H9 (cell line): ENCODE measurements at regions not wholly inside any gene's neighbourhood (a gene's known extent, or its start where the extent isn't known, plus 50 kb on each side); places are given as distances from the start of the nearest gene placed in this dataset.

Experiments
- DNase-seq: peaks from one replicate; pipeline ENCODE4 v3.0.0-alpha.2; 2017
- H2AFZ ChIP-seq: one replicate; pipeline ENCODE4 v1.6.1; 2013; ENCODE audit warnings: mild to moderate bottlenecking, low read length, control low read depth, moderate library complexity
- H2AK5ac ChIP-seq: 2 replicates; pipeline ENCODE4 v1.6.1; 2013; ENCODE audit warnings: low read length, control low read depth, mixed read lengths; ENCODE audit not compliant: insufficient read length
- H2BK120ac ChIP-seq: one replicate; pipeline ENCODE4 v1.6.1; 2013; ENCODE audit warnings: low read depth, mild to moderate bottlenecking, low read length, control low read depth, inconsistent platforms; ENCODE audit not compliant: poor library complexity, severe bottlenecking
- H2BK12ac ChIP-seq: 2 replicates; pipeline ENCODE4 v1.6.1; 2013; ENCODE audit warnings: low read length, control low read depth, mixed read lengths, low read depth; ENCODE audit not compliant: insufficient read length
- H2BK15ac ChIP-seq: 2 replicates; pipeline ENCODE4 v1.6.1; 2013; ENCODE audit warnings: low read depth, low read length, control low read depth
- H2BK20ac ChIP-seq: one replicate; pipeline ENCODE4 v1.6.1; 2013; ENCODE audit warnings: low read depth, mild to moderate bottlenecking, low read length, control low read depth, inconsistent platforms; ENCODE audit not compliant: poor library complexity, severe bottlenecking
- H2BK5ac ChIP-seq: 2 replicates; pipeline ENCODE4 v1.6.1; 2013; ENCODE audit warnings: low read length, control low read depth, mixed read lengths; ENCODE audit not compliant: insufficient read length
- H3K14ac ChIP-seq: 2 replicates; pipeline ENCODE4 v1.6.1; 2013; ENCODE audit warnings: low read length, control low read depth; ENCODE audit not compliant: insufficient read depth
- H3K18ac ChIP-seq: 2 replicates; pipeline ENCODE4 v1.6.1; 2013; ENCODE audit warnings: low read depth, mild to moderate bottlenecking, mixed read lengths, low read length, control low read depth; ENCODE audit not compliant: insufficient read length
- H3K23ac ChIP-seq: 2 replicates; pipeline ENCODE4 v1.6.1; 2013; ENCODE audit warnings: low read length, control low read depth, mixed read lengths, low read depth; ENCODE audit not compliant: insufficient read length
- H3K23me2 ChIP-seq: 2 replicates; pipeline ENCODE4 v1.6.1; 2013; ENCODE audit warnings: low read depth, mild to moderate bottlenecking, mixed read lengths, low read length, control low read depth; ENCODE audit not compliant: insufficient read length, poor library complexity, severe bottlenecking
- H3K27ac ChIP-seq: 2 replicates; pipeline ENCODE4 v1.5.1; 2013; ENCODE audit warnings: low read length, control low read depth, mixed read lengths, low read depth; ENCODE audit not compliant: insufficient read length
- H3K27me3 ChIP-seq: 2 replicates; pipeline ENCODE4 v1.6.1; 2013; ENCODE audit warnings: low read length, control low read depth, inconsistent platforms; ENCODE audit not compliant: insufficient read depth
- H3K4ac ChIP-seq: 2 replicates; pipeline ENCODE4 v1.6.1; 2013; ENCODE audit warnings: low read depth, mild to moderate bottlenecking, control low read depth, inconsistent platforms, low read length, moderate library complexity
- H3K4me1 ChIP-seq: 2 replicates; pipeline ENCODE4 v1.6.1; 2013; ENCODE audit warnings: low read length, control low read depth, inconsistent platforms; ENCODE audit not compliant: insufficient read depth
- H3K4me2 ChIP-seq: 2 replicates; pipeline ENCODE4 v1.6.1; 2013; ENCODE audit warnings: low read length, control low read depth, mixed read lengths; ENCODE audit not compliant: insufficient read length, insufficient read depth
- H3K56ac ChIP-seq: 2 replicates; pipeline ENCODE4 v1.6.1; 2013; ENCODE audit warnings: low read depth, mild to moderate bottlenecking, mixed read lengths, low read length, control low read depth; ENCODE audit not compliant: insufficient read length
- H3K79me1 ChIP-seq: 2 replicates; pipeline ENCODE4 v1.6.1; 2013; ENCODE audit warnings: low read depth, mild to moderate bottlenecking, moderate library complexity, low read length, control low read depth, inconsistent platforms; ENCODE audit not compliant: insufficient read depth, poor library complexity, severe bottlenecking
- H3K79me2 ChIP-seq: 2 replicates; pipeline ENCODE4 v1.6.1; 2013; ENCODE audit warnings: low read length, control low read depth, inconsistent platforms; ENCODE audit not compliant: insufficient read depth
- H3K9ac ChIP-seq: 2 replicates; pipeline ENCODE4 v1.6.1; 2013; ENCODE audit warnings: low read length, control low read depth, mixed read lengths; ENCODE audit not compliant: insufficient read length; ENCODE audit errors: extremely low read depth
- H3K9me3 ChIP-seq: one replicate; pipeline ENCODE4 v1.6.1; 2013; ENCODE audit warnings: low read depth, low read length, inconsistent platforms; ENCODE audit not compliant: control insufficient read depth
- H3T11ph ChIP-seq: one replicate; pipeline ENCODE4 v1.6.1; 2013; ENCODE audit warnings: mild to moderate bottlenecking, low read length, control low read depth, inconsistent platforms
- H4K20me1 ChIP-seq: one replicate; pipeline ENCODE4 v1.6.1; 2013; ENCODE audit not compliant: control insufficient read depth, insufficient read length, insufficient read depth
- H4K5ac ChIP-seq: 2 replicates; pipeline ENCODE4 v1.6.1; 2013; ENCODE audit warnings: low read depth, mild to moderate bottlenecking, mixed read lengths, low read length, control low read depth; ENCODE audit not compliant: insufficient read length
- H4K8ac ChIP-seq: replicated peaks from 2 replicates; pipeline ENCODE4 v1.6.1; 2013; ENCODE audit warnings: low read length, control low read depth, mixed read lengths, low read depth; ENCODE audit not compliant: insufficient read length
- H4K91ac ChIP-seq: 2 replicates; pipeline ENCODE4 v1.6.1; 2013; ENCODE audit warnings: low read depth, mild to moderate bottlenecking, moderate library complexity, mixed read lengths, low read length, control low read depth; ENCODE audit not compliant: insufficient read length
- H3K27ac Mint-ChIP-seq, 3 experiments: 2 replicates in 2 of 3; 3 replicates in 1 of 3; pipeline ENCODE4 v1.8.0; 2020 to 2021; ENCODE audit warnings: mixed read lengths in 3 of 3, mild to moderate bottlenecking in 1 of 3, moderate library complexity in 1 of 3
- H3K27me3 Mint-ChIP-seq: 2 replicates; pipeline ENCODE4 v1.8.0; 2021; ENCODE audit warnings: low read depth, mild to moderate bottlenecking, moderate library complexity, mixed read lengths
- H3K36me3 Mint-ChIP-seq, 3 experiments: 2 replicates in 2 of 3; 3 replicates in 1 of 3; pipeline ENCODE4 v1.8.0; 2020 to 2021; ENCODE audit warnings: low read depth in 3 of 3, mixed read lengths in 3 of 3; ENCODE audit not compliant: insufficient read depth in 1 of 3
- H3K4me1 Mint-ChIP-seq, 2 experiments: 2 replicates each; pipeline ENCODE4 v1.8.0; 2020; ENCODE audit warnings: mixed read lengths in 2 of 2
- H3K4me3 Mint-ChIP-seq, 2 experiments: 2 replicates in 1 of 2; 3 replicates in 1 of 2; pipeline ENCODE4 v1.8.0; 2020 to 2021; ENCODE audit warnings: mild to moderate bottlenecking in 2 of 2, mixed read lengths in 2 of 2, moderate library complexity in 1 of 2
- H3K9me3 Mint-ChIP-seq, 2 experiments: 2 replicates in 1 of 2; 3 replicates in 1 of 2; pipeline ENCODE4 v1.8.0; 2020; ENCODE audit warnings: mild to moderate bottlenecking in 2 of 2, mixed read lengths in 2 of 2, moderate library complexity in 1 of 2
- WGBS: extraction: QIAGEN DNeasy Blood & Tissue Kit; methylation state at CpG from one replicate; pipeline ENCODE4 v1.1.7; 2013; ENCODE audit warnings: missing lambda C conversion rate, low lambda C conversion rate, mixed read lengths; ENCODE audit not compliant: insufficient read length; ENCODE audit errors: extremely low coverage; 5-methylcytosine and 5-hydroxymethylcytosine counted together
- TF ChIP-seq, protein P1 (sequence below): fragments of 200-600 bp; sonication (generic); conservative IDR thresholded peaks from 3 replicates; pipeline ENCODE4 v1.8.0; 2021; ENCODE audit warnings: antibody characterized with exemption, mild to moderate bottlenecking

DNA sequence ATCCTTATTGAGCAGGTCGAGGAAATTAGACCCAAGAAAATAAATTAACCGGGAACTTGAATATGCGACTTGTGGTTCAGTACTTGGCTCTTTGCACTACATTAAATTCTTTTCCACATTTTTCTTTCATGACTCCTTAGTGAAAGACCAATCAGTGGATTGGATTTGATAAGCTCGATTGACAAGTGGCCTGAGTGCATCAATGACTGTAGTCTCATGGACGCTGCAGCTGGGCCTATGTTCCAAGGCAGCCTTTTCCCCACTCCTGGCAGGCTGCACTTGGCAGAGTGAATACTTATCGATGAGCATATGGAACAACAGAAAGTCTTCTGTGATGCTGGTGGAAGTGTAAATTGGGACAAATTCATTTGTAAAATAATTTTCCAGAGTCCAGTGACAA lies 210.8 kb upstream of the EXOC2 start:
- no peak overlapping the region for H2BK120ac ChIP-seq
- no peak overlapping the region for H4K5ac ChIP-seq
- Mint-ChIP-seq H3K27ac (0 out of 7 replicates have a peak overlapping the region, but pooled peaks of 1 of the 3 experiments have one; percentile 11), H3K36me3 (no peaks in the 10 kb centered on the region), H3K4me1 (peaks cover 4% of the 10 kb centered on the region in 2 experiments), H3K27me3 (peaks cover 6% of the 10 kb centered on the region), H3K9me3 (no peaks in the 10 kb centered on the region; a peak in 1 of 5 replicates), H3K4me3 (no peak overlapping the region)
- H2BK12ac ChIP-seq: no peak overlapping the region
- H3K4ac ChIP-seq: no peak overlapping the region
- H3K27me3 ChIP-seq: no peaks in the 10 kb centered on the region
- no peak overlapping the region for H2BK15ac ChIP-seq
- H2AK5ac ChIP-seq: no peak overlapping the region
- no peak overlapping the region for H3K56ac ChIP-seq
- no peaks in the 10 kb centered on the region for H3K79me1 ChIP-seq
- H2BK5ac ChIP-seq: no peak overlapping the region
- DNase-seq: no peak
- H2BK20ac ChIP-seq: no peak overlapping the region
- no peaks in the 10 kb centered on the region for H3K4me1 ChIP-seq
- H3K23me2 ChIP-seq: no peaks in the 10 kb centered on the region
- no peaks in the 10 kb centered on the region for H3K79me2 ChIP-seq
- H3K4me2 ChIP-seq: no peak overlapping the region
- H3K9ac ChIP-seq: no peak overlapping the region
- TF ChIP-seq, protein P1, sequence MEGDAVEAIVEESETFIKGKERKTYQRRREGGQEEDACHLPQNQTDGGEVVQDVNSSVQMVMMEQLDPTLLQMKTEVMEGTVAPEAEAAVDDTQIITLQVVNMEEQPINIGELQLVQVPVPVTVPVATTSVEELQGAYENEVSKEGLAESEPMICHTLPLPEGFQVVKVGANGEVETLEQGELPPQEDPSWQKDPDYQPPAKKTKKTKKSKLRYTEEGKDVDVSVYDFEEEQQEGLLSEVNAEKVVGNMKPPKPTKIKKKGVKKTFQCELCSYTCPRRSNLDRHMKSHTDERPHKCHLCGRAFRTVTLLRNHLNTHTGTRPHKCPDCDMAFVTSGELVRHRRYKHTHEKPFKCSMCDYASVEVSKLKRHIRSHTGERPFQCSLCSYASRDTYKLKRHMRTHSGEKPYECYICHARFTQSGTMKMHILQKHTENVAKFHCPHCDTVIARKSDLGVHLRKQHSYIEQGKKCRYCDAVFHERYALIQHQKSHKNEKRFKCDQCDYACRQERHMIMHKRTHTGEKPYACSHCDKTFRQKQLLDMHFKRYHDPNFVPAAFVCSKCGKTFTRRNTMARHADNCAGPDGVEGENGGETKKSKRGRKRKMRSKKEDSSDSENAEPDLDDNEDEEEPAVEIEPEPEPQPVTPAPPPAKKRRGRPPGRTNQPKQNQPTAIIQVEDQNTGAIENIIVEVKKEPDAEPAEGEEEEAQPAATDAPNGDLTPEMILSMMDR: no peak
- WGBS: no CpG with 5 or more reads among the region's 6 CpGs
- H3K27ac ChIP-seq: no peak overlapping the region
- H3K23ac ChIP-seq: no peak overlapping the region
- no peaks in the 10 kb centered on the region for H4K20me1 ChIP-seq
- no peak overlapping the region for H4K91ac ChIP-seq
- H3T11ph ChIP-seq: no peak overlapping the region
- no peak overlapping the region for H2AFZ ChIP-seq
- no peak overlapping the region for H3K18ac ChIP-seq
- H4K8ac ChIP-seq: no peak overlapping the region
- no peaks in the 10 kb centered on the region for H3K9me3 ChIP-seq
- H3K14ac ChIP-seq: no peak overlapping the region
